LNCAP (cell line): ENCODE measurements at regions not wholly inside any gene's neighbourhood (a gene's known extent, or its start where the extent isn't known, plus 50 kb on each side); places are given as distances from the start of the nearest gene placed in this dataset.
A peak's percentile ranks its signal among the peaks of the same experiment; 100 is the strongest.

Experiments
- CTCF ChIP-seq: fragments of 450-650 bp; IDR thresholded peaks from 2 replicates; pipeline ENCODE4 v1.5.1; 2017; ENCODE audit warnings: mild to moderate bottlenecking

- no peak for TF ChIP-seq CTCF
Measured at GRCh38 chr12:124726596-124727263, 136.9 kb downstream of the SCARB1 start.

- TF ChIP-seq CTCF, result no peak
Measured at GRCh38 chr12:124725597-124726237, 137.9 kb downstream of the SCARB1 start.

GRCh38 chr12:124725099-124725498 is 138.6 kb downstream of the SCARB1 start:
- no peak for TF ChIP-seq CTCF

- TF ChIP-seq CTCF, result no peak
Measured at GRCh38 chr12:124722878-124723277, 140.8 kb downstream of the SCARB1 start.

- no peak for TF ChIP-seq CTCF
Measured at GRCh38 chr12:124721501-124722162, 142.0 kb downstream of the SCARB1 start.

GRCh38 chr12:124720681-124721500 is 142.8 kb downstream of the SCARB1 start:
- no peak; the same call in 1 of the 2 replicates for TF ChIP-seq CTCF

- TF ChIP-seq CTCF, result peak; percentile 32; the same call in 1 of the 2 replicates
Measured at GRCh38 chr12:124720004-124720680, 143.5 kb downstream of the SCARB1 start.
